Stimulated activated CD8-positive, alpha-beta memory T cell treated with anti-CD3 and anti-CD28 coated beads, Interleukin-4, amount 100 ng/mL, for 48 hours (primary cell): ENCODE measurements at regions not wholly inside any gene's neighbourhood (a gene's known extent, or its start where the extent isn't known, plus 50 kb on each side); places are given as distances from the start of the nearest gene placed in this dataset.
"Not testable (repeated sequence)": the region's sequence is repeated elsewhere in the genome, so short reads cannot be mapped to it uniquely, and the experiment has no call there.

Experiments
- DNase-seq: peaks from one replicate; pipeline ENCODE4 v3.0.0-alpha.2; 2020

- DNase-seq = no peak
These were observed 1872.8 kb upstream of the ACO1 start for GRCh38 chr9:30511666-30512065.

- no peak for DNase-seq
These were observed 1865.3 kb upstream of the ACO1 start for GRCh38 chr9:30519166-30519565.

DNA sequence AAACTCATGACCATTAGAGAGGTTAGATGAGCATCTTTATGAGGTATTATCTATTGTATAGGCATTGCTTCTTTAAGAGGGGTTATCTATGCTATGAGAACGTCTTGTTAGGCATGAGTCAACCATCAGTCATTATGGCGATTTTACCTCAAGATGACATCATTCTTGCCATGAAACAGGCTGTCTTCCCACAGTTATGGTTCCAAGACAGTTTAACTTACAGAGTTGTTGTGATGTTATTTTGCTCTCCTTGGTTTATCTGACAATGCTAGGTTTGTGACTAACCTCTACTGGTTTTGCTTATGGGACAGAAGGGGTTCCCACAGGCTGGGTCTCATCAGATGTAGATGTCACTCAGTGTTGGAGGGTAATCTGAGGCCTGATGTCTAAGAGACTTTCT is 1864.7 kb upstream of the ACO1 start:
- no peak for DNase-seq

- DNase-seq = no peak
These were observed 1862.4 kb upstream of the ACO1 start for GRCh38 chr9:30522061-30522460.

GRCh38 chr9:30522486-30522885 is 1862.0 kb upstream of the ACO1 start:
- DNase-seq = no peak

- no peak for DNase-seq
These were observed 1860.1 kb upstream of the ACO1 start for GRCh38 chr9:30524311-30524710.

- no peak for DNase-seq
These were observed 1850.0 kb upstream of the ACO1 start for GRCh38 chr9:30534455-30534854.

- DNase-seq = no peak
These were observed 1849.5 kb upstream of the ACO1 start for GRCh38 chr9:30534896-30535295.

DNA sequence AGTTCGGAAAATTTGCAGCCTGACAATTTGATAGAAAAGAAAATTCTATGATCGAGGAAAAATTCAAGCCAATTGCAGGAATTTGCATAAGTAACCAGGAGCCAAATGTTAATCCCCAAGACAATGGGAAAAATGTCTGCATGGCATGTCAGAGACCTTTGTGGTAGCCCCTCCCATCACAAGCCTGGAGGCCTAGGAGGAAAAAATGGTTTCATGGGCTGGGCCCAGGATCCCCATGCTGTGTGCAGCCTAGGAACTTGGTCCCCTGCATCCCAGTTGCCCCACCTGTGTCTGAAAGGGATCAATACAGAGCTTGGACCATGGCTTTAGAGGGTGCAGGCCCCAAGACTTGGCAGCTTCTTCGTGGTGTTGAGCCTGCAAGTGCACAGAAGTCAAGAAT is 1847.9 kb upstream of the ACO1 start:
- DNase-seq = no peak

- not testable (repeated sequence) for DNase-seq
These were observed 1844.7 kb upstream of the ACO1 start for GRCh38 chr9:30539696-30540095.

DNA sequence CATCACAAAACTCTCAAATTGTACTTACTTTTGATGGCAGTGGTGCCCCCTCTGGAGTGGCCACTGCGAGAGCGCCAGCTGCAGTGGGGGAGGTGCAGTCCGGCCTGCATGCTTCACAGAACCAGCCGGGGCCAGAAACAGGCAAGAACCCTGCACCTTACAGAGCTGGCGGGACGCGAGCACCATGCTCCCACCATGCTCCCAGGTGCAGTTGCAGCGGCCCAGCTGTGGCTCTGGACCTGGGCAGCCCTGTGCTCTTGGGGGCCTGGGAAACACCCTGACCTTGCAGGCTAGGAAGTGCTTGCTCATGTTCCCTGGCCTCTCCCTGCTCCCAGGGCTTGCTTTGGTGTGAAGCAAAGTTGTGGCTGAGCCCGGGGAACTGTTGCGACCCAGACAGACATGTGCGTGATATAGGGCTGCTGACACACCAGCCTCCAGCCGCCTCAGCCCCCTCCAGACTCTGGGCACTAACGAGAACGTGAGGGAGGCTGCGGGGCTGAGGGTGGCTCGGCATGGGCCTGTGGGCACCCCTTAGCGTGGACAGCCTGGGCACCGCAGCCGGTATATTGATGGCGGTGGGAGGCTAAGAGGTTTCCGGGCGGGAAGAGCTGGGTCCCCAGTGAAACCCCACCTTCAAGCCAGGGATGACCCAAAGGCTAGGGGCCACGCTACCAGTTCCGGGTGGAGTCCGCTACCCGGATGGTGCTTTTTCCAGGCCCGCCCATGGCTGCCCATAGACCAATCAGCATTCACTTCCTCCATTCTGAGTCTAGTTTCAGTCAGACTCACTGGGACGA is 1809.9 kb upstream of the ACO1 start:
- no peak for DNase-seq

DNA sequence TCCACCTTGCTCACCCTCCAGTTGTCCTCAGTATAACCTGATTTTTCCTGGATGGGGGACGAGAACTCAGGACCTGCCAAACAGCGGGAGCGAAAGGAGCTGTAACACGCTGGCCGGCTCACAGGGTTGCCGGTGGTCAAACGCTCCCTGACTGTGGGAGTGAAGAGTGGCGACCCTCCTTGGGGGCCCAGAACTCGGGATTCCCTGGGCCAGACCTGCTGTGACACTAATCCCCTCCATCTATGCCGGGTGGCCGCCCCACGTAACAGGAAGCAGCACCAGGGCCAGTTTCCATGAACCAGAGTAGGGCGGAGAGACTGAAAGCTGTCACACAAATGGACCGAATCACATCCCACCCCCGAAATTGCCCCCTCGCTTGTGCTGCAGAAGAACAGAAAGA is 1809.2 kb upstream of the ACO1 start:
- DNase-seq = no peak

- DNase-seq = no peak
These were observed 1808.8 kb upstream of the ACO1 start for GRCh38 chr9:30575691-30576090.

GRCh38 chr9:30579810-30580209 is 1804.6 kb upstream of the ACO1 start:
- DNase-seq = no peak

DNA sequence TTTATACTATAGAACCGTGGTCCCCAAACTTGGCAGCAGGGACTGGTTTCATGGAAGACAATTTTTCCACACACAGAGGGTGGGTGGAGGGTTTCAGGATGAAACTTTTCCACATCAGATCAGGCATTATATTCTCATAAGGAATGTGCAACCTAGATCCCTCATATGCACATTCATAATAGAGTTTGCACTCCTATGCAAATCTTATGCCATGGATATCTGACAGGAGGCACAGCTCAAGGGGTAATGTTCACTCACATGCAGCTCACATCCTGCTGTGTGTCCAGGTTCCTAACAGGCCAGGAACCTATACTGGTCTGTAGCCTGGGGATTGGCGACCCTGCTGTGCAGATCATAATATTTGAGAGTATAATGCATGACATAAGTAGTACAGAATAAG is 1802.2 kb upstream of the ACO1 start:
- no peak for DNase-seq

DNA sequence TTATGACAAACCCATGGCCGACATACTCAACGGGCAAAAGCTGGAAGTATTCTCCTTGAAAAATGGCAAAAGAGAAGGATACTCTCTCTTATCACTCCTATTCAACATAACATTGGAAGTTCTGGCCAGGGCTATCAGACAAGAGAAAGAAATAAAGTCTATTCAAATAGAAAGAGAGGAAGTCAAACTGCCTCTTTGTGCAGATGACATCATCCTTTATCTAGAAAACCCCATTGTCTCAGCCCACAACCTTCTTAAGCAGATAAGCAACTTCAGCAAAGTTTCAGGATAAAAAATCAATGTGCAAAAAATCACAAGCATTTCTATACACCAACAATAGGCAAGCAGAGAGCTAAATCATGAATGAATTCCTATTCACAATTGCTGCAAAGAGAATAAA is 1799.9 kb upstream of the ACO1 start:
- DNase-seq = no peak

- no peak for DNase-seq
These were observed 1793.0 kb upstream of the ACO1 start for GRCh38 chr9:30591461-30591860.

DNA sequence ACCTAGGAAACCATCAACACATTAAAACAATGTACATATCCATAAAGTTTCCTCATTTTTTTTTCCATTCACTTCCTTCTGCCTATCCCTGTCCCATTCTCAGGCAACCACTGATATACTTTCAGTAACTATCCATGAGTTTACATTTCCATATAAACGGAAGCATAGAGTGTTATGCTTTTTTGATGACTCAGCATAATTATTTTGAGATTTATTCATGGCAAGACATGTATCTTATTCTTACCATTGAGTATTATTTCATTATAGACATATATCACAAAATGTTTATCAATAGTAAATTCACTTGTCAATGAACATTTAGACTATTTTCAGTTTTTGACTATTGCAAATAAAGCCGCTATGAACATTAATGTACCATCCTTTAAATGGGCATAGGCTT is 1786.8 kb upstream of the ACO1 start:
- no peak for DNase-seq

DNA sequence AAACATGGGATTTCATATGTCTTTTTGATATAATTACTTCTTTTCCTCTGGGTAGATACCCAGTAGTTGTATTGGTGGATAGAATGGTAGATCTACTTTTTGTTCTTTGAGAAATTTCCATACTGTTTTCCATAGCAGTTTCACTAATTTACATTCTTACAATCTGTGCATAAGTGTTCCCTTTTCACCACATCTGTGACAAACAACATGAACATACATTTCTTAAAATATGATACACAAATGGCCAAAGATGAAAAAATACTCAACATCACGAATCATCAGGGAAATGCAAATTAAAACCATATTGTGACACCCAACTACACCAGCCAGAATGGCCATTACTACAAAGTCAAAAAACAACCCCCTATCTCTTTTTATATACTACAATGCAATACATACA is 1778.5 kb upstream of the ACO1 start:
- no peak for DNase-seq

DNA sequence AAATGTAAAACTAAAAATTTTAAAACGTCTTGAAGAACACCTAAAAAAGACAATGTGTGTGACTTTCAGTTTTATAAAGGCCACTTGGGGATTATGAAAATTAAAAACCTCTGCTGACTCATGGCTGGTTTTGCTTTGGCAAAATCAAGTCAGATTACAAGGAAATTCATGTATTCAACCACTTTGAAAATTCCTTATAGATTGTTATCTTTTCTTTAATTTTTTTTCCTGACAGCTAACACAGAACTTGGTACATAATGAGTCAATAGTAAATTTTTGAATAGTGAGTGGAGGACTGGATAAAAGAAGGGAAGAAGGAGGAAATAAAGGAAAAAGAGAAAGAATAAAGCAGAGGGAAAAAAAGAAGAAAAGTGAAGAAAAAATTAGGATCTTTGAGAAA is 1774.7 kb upstream of the ACO1 start:
- DNase-seq = no peak

GRCh38 chr9:30616782-30617181 is 1767.7 kb upstream of the ACO1 start:
- not testable (repeated sequence) for DNase-seq

GRCh38 chr9:30622561-30622960 is 1761.9 kb upstream of the ACO1 start:
- DNase-seq = no peak

- DNase-seq = no peak
These were observed 1755.4 kb upstream of the ACO1 start for GRCh38 chr9:30628915-30629567.

- no peak for DNase-seq
These were observed 1754.0 kb upstream of the ACO1 start for GRCh38 chr9:30630459-30630858.

DNA sequence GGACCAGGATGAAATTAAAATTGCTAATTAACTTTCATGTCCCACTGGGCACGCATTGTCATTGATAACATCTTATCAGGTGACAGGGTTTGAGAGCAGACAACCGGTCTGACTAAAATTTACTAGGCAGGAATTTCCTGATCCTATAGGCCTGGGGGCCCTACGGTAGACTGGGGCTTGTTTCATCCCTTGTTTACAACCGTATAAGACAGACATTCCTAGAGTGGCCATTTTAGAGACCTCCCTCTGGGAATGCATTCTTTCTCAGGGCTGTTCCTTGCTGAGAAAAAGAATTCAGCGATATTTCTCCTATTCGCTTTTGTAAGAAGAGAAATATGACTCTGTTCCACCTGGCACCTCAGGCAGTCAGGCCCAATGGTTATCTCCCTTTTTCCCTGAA is 1737.8 kb upstream of the ACO1 start:
- DNase-seq = not testable (repeated sequence)
